ENCODE measurements at regions not wholly inside any gene's neighbourhood (a gene's known extent, or its start where the extent isn't known, plus 50 kb on each side); places are given as distances from the start of the nearest gene placed in this dataset.

DNA sequence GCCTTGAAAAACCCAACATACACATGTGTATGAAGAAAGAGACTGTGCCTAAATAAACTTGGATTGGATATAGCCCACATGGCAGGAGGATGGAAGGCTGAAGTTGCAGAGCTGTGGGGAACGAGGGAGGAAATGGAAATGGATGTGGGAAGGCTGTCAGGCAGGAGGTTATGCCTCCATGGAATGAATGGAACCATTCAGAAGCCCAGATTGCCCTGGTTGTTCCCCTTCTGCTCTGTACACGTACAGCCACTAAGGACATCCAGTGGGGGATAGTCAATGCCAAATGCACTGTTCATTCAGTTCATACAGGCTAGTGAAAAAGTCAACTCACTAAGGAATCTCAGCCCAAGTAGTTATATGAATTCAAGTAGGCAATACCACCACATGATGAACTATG, 463.7 kb downstream of the TNS1 start:
- TF ChIP-seq ELF4 (IDR thresholded peaks at IDR 0.05), result no peak
- no peak for TF ChIP-seq BHLHE40 (IDR thresholded peaks at IDR 0.05; ENCODE audit: borderline replicate concordance)
- no peak for TF ChIP-seq SP1 (IDR thresholded peaks at IDR 0.05)
- no peak for TF ChIP-seq NFRKB (IDR thresholded peaks at IDR 0.05)
- no peak for TF ChIP-seq FOXA1 (IDR thresholded peaks at IDR 0.05)
- TF ChIP-seq FOXK2 (IDR thresholded peaks at IDR 0.05), result no peak
- TF ChIP-seq SUZ12 (IDR thresholded peaks at IDR 0.05), result no peak
- no peak for TF ChIP-seq LEF1 (IDR thresholded peaks at IDR 0.05; ENCODE audit: borderline replicate concordance)
- TF ChIP-seq, protein P1, sequence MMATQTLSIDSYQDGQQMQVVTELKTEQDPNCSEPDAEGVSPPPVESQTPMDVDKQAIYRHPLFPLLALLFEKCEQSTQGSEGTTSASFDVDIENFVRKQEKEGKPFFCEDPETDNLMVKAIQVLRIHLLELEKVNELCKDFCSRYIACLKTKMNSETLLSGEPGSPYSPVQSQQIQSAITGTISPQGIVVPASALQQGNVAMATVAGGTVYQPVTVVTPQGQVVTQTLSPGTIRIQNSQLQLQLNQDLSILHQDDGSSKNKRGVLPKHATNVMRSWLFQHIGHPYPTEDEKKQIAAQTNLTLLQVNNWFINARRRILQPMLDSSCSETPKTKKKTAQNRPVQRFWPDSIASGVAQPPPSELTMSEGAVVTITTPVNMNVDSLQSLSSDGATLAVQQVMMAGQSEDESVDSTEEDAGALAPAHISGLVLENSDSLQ (IDR thresholded peaks at IDR 0.05), result no peak
- TF ChIP-seq L3MBTL2 (conservative IDR thresholded peaks at IDR 0.05), result no peak
- TF ChIP-seq ZNF384 (IDR thresholded peaks at IDR 0.05), result no peak
- no peak for TF ChIP-seq FOXM1 (IDR thresholded peaks at IDR 0.05; ENCODE audit: borderline replicate concordance)
- no peak for TF ChIP-seq TARDBP (IDR thresholded peaks at IDR 0.05)

Measured in HEK293T (cell line).